ENCODE measurements at regions not wholly inside any gene's neighbourhood (a gene's known extent, or its start where the extent isn't known, plus 50 kb on each side); places are given as distances from the start of the nearest gene placed in this dataset.

- FAIRE-seq (no peak), DNase-seq (ENCODE audit: insufficient read length, low spot score) (no peak)
- TF ChIP-seq POLR2A (IDR thresholded peaks at IDR 0.05; ENCODE audit: low read depth, low read length) = no peak
- no peak for TF ChIP-seq TAF1 (IDR thresholded peaks at IDR 0.05; ENCODE audit: low read depth, low read length)
- no peak for TF ChIP-seq SPI1 (IDR thresholded peaks at IDR 0.05; ENCODE audit: low read depth, low read length)
- TF ChIP-seq PAX5 (IDR thresholded peaks at IDR 0.05; ENCODE audit: insufficient read depth, low read length, severe bottlenecking) = no peak
- TF ChIP-seq POU2F2 (IDR thresholded peaks at IDR 0.05; ENCODE audit: low read depth, low read length) = no peak
- TF ChIP-seq POLR2AphosphoS5 (IDR thresholded peaks at IDR 0.05; ENCODE audit: low read depth, low read length) = no peak
Observed at GRCh38 chr2:103335403-103335802, 573.6 kb downstream of the TMEM182 start.

GRCh38 chr2:103338819-103339218, 577.0 kb downstream of the TMEM182 start:
- no peak for TF ChIP-seq POLR2A (IDR thresholded peaks at IDR 0.05; ENCODE audit: low read depth, low read length)
- no peak for TF ChIP-seq TAF1 (IDR thresholded peaks at IDR 0.05; ENCODE audit: low read depth, low read length)
- TF ChIP-seq POLR2AphosphoS5 (IDR thresholded peaks at IDR 0.05; ENCODE audit: low read depth, low read length) = no peak
- TF ChIP-seq POU2F2 (IDR thresholded peaks at IDR 0.05; ENCODE audit: low read depth, low read length) = no peak
- TF ChIP-seq SPI1 (IDR thresholded peaks at IDR 0.05; ENCODE audit: low read depth, low read length) = no peak
- no peak for TF ChIP-seq PAX5 (IDR thresholded peaks at IDR 0.05; ENCODE audit: insufficient read depth, low read length, severe bottlenecking)
- FAIRE-seq = no peak

GRCh38 chr2:103346780-103347179, 584.9 kb downstream of the TMEM182 start:
- no peak for TF ChIP-seq SPI1 (IDR thresholded peaks at IDR 0.05; ENCODE audit: low read depth, low read length)
- TF ChIP-seq PAX5 (IDR thresholded peaks at IDR 0.05; ENCODE audit: insufficient read depth, low read length, severe bottlenecking) = no peak
- DNase-seq (ENCODE audit: insufficient read length, low spot score) (no peak), FAIRE-seq (no peak)

More at GRCh38 chr2:103338819-103339218, 577.0 kb downstream of the TMEM182 start:
- no peak for DNase-seq (ENCODE audit: insufficient read length, low spot score)

GRCh38 chr2:103353774-103354173, 591.9 kb downstream of the TMEM182 start:
- DNase-seq (ENCODE audit: insufficient read length, low spot score) (no peak), FAIRE-seq (no peak)
- no peak for TF ChIP-seq POLR2A (IDR thresholded peaks at IDR 0.05; ENCODE audit: low read depth, low read length)
- no peak for TF ChIP-seq TAF1 (IDR thresholded peaks at IDR 0.05; ENCODE audit: low read depth, low read length)
- TF ChIP-seq POLR2AphosphoS5 (IDR thresholded peaks at IDR 0.05; ENCODE audit: low read depth, low read length) = no peak
- TF ChIP-seq SPI1 (IDR thresholded peaks at IDR 0.05; ENCODE audit: low read depth, low read length) = no peak
- no peak for TF ChIP-seq POU2F2 (IDR thresholded peaks at IDR 0.05; ENCODE audit: low read depth, low read length)
- TF ChIP-seq PAX5 (IDR thresholded peaks at IDR 0.05; ENCODE audit: insufficient read depth, low read length, severe bottlenecking) = no peak

- DNase-seq (ENCODE audit: insufficient read length, low spot score) (no peak), FAIRE-seq (no peak)
- TF ChIP-seq POLR2AphosphoS5 (IDR thresholded peaks at IDR 0.05; ENCODE audit: low read depth, low read length) = no peak
- TF ChIP-seq PAX5 (IDR thresholded peaks at IDR 0.05; ENCODE audit: insufficient read depth, low read length, severe bottlenecking) = no peak
- TF ChIP-seq TAF1 (IDR thresholded peaks at IDR 0.05; ENCODE audit: low read depth, low read length) = no peak
- TF ChIP-seq SPI1 (IDR thresholded peaks at IDR 0.05; ENCODE audit: low read depth, low read length) = no peak
- no peak for TF ChIP-seq POLR2A (IDR thresholded peaks at IDR 0.05; ENCODE audit: low read depth, low read length)
- no peak for TF ChIP-seq POU2F2 (IDR thresholded peaks at IDR 0.05; ENCODE audit: low read depth, low read length)
Observed at GRCh38 chr2:103355287-103355686, 593.5 kb downstream of the TMEM182 start.

GRCh38 chr2:103361712-103362111, 599.9 kb downstream of the TMEM182 start:
- DNase-seq (ENCODE audit: insufficient read length, low spot score) (no peak), FAIRE-seq (no peak)
- TF ChIP-seq SPI1 (IDR thresholded peaks at IDR 0.05; ENCODE audit: low read depth, low read length) (no peak), POU2F2 (IDR thresholded peaks at IDR 0.05; ENCODE audit: low read depth, low read length) (no peak), PAX5 (IDR thresholded peaks at IDR 0.05; ENCODE audit: insufficient read depth, low read length, severe bottlenecking) (no peak), TAF1 (IDR thresholded peaks at IDR 0.05; ENCODE audit: low read depth, low read length) (no peak), POLR2AphosphoS5 (IDR thresholded peaks at IDR 0.05; ENCODE audit: low read depth, low read length) (no peak), POLR2A (IDR thresholded peaks at IDR 0.05; ENCODE audit: low read depth, low read length) (no peak)

- DNase-seq (ENCODE audit: insufficient read length, low spot score) = no peak
- FAIRE-seq = no peak
Observed at GRCh38 chr2:103363639-103364038, 601.8 kb downstream of the TMEM182 start.

GRCh38 chr2:103364177-103364576, 602.3 kb downstream of the TMEM182 start:
- FAIRE-seq = no peak
- no peak for DNase-seq (ENCODE audit: insufficient read length, low spot score)
- no peak for TF ChIP-seq POLR2AphosphoS5 (IDR thresholded peaks at IDR 0.05; ENCODE audit: low read depth, low read length)
- TF ChIP-seq PAX5 (IDR thresholded peaks at IDR 0.05; ENCODE audit: insufficient read depth, low read length, severe bottlenecking) = no peak
- TF ChIP-seq SPI1 (IDR thresholded peaks at IDR 0.05; ENCODE audit: low read depth, low read length) = no peak
- TF ChIP-seq POU2F2 (IDR thresholded peaks at IDR 0.05; ENCODE audit: low read depth, low read length) = no peak
- no peak for TF ChIP-seq TAF1 (IDR thresholded peaks at IDR 0.05; ENCODE audit: low read depth, low read length)
- TF ChIP-seq POLR2A (IDR thresholded peaks at IDR 0.05; ENCODE audit: low read depth, low read length) = no peak

More at GRCh38 chr2:103363639-103364038, 601.8 kb downstream of the TMEM182 start:
- TF ChIP-seq POU2F2 (IDR thresholded peaks at IDR 0.05; ENCODE audit: low read depth, low read length) (no peak), PAX5 (IDR thresholded peaks at IDR 0.05; ENCODE audit: insufficient read depth, low read length, severe bottlenecking) (no peak), TAF1 (IDR thresholded peaks at IDR 0.05; ENCODE audit: low read depth, low read length) (no peak), SPI1 (IDR thresholded peaks at IDR 0.05; ENCODE audit: low read depth, low read length) (no peak), POLR2A (IDR thresholded peaks at IDR 0.05; ENCODE audit: low read depth, low read length) (no peak), POLR2AphosphoS5 (IDR thresholded peaks at IDR 0.05; ENCODE audit: low read depth, low read length) (no peak)

- TF ChIP-seq POLR2AphosphoS5 (IDR thresholded peaks at IDR 0.05; ENCODE audit: low read depth, low read length) (no peak), TAF1 (IDR thresholded peaks at IDR 0.05; ENCODE audit: low read depth, low read length) (no peak), SPI1 (IDR thresholded peaks at IDR 0.05; ENCODE audit: low read depth, low read length) (no peak), PAX5 (IDR thresholded peaks at IDR 0.05; ENCODE audit: insufficient read depth, low read length, severe bottlenecking) (no peak), POU2F2 (IDR thresholded peaks at IDR 0.05; ENCODE audit: low read depth, low read length) (no peak), POLR2A (IDR thresholded peaks at IDR 0.05; ENCODE audit: low read depth, low read length) (no peak)
- DNase-seq (ENCODE audit: insufficient read length, low spot score) (no peak), FAIRE-seq (no peak)
Observed at GRCh38 chr2:103365071-103365470, 603.2 kb downstream of the TMEM182 start.

- no peak for FAIRE-seq
- no peak for TF ChIP-seq POLR2AphosphoS5 (IDR thresholded peaks at IDR 0.05; ENCODE audit: low read depth, low read length)
- no peak for TF ChIP-seq SPI1 (IDR thresholded peaks at IDR 0.05; ENCODE audit: low read depth, low read length)
- TF ChIP-seq POU2F2 (IDR thresholded peaks at IDR 0.05; ENCODE audit: low read depth, low read length) = no peak
- TF ChIP-seq PAX5 (IDR thresholded peaks at IDR 0.05; ENCODE audit: insufficient read depth, low read length, severe bottlenecking) = no peak
- TF ChIP-seq TAF1 (IDR thresholded peaks at IDR 0.05; ENCODE audit: low read depth, low read length) = no peak
- no peak for TF ChIP-seq POLR2A (IDR thresholded peaks at IDR 0.05; ENCODE audit: low read depth, low read length)
- DNase-seq (ENCODE audit: insufficient read length, low spot score) = no peak
Observed at GRCh38 chr2:103367877-103368276, 606.0 kb downstream of the TMEM182 start.

All from GM12891 (cell line).